ENCODE measurements at regions not wholly inside any gene's neighbourhood (a gene's known extent, or its start where the extent isn't known, plus 50 kb on each side); places are given as distances from the start of the nearest gene placed in this dataset.
A peak's percentile ranks its signal among the peaks of the same experiment; 100 is the strongest.

DNA sequence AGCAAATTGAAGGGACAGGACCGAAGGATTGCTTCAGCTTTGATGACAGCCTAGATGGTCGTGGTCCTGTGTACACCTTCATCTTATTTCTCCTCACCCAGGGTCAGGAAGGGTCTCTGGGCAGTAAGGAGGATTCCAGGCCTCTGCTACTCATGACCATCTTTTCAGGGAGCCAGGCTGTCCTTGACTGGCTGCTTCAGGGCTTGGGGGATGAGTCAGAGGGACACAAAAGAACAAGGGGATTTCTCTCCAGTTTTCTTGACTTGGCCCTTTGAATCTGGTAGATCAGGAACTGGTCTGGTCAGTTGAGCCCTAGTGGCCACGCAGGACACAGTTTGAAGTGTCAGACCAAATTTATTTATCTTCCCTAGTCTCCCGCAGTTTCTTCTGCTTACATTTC lies 402.1 kb upstream of the CHD6 start:
- DNase-seq = no peak

DNA sequence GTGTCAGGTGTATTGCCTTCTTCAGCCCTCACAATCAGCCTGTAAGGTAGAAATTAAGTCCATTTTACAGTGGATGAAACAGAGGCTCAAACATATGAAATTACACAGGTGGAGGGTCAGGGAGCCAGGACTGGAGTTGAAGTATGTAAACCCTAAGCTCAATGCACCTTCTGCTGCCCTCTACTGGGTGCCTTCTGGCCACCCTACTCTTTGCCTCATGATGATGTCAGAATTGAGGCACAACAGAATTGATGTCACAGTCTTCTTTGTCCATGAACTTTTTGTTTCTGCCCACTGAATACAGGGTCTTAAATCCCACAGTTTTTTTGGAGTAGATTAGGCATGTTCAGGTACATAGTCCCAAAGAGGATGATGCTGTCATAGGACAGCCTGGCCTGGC lies 400.8 kb upstream of the CHD6 start:
- DNase-seq = peak; percentile 4

DNA sequence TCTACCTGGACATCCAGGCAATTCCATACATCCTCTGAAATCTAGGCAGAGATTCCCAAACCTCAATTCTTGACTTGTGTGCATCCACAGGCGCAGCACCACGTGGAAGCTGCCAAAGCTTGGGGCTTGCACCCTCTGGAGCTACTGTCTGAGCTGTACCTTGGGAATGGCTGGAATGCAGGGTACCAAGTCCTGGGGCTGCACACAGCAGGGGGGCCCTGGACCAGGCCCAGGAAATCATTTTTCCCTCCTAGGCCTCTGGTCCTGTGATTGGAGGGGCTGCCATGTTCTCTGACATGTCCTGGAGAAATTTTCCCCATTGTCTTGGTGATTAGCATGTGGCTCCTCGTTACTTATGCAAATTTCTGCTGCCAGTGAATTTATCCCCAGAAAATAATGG lies 391.9 kb upstream of the CHD6 start:
- no peak for DNase-seq

DNA sequence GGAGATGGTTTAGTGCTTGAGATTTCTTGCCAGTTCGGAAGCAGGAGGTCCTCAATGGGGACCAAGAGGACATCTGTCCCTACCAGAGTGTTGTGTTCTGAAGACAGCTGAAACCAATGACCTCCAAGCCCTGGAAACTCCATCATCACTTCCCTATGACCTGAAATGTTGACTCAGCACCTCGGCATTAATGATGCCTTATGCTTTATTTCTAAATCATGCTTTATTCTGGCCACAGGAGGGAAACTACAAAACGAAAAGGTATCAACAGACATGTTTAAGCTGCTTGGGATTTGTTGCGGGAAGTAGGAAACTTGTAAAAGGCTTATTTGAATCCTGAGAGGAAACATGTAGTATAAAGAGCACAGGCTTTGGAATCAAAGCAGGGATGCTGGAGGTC lies 389.1 kb upstream of the CHD6 start:
- no peak for DNase-seq

DNA sequence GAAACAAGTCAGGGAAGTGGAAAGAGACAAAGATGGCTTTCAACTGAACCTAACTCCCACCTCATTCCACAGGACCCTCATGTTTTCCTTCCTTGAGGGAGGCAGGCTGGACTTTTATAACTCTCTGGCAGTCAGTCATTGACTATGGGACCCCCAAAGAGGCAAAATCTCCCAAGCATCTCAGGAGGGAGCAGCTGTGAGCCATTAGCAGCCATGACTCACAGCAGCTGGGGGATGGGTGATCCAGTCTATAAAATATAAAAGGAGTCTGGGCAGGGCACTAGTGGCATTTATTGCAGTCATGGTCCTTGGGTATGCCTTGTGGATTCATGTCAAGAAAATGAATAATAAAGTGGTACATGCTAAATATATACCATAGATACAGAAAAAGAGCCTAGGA lies 387.0 kb upstream of the CHD6 start:
- DNase-seq = no peak

DNA sequence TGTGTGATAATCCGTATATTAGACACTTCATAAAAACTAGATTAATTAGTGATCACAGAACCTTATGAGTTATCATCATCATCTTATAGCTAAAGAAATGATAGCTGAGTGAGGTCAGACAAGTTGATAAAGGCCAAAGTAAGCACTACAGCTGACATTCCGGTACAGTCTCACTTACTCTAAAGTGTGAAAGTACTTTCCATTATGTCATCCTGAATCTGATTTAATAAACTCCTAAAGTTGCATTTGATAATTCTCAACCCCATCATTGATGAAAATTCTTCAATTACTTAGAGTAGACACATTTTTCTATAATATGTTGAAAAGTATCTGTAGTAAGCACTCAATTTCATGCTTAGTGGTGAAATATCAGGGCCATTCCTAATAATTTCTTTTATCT lies 385.2 kb upstream of the CHD6 start:
- DNase-seq = no peak

DNA sequence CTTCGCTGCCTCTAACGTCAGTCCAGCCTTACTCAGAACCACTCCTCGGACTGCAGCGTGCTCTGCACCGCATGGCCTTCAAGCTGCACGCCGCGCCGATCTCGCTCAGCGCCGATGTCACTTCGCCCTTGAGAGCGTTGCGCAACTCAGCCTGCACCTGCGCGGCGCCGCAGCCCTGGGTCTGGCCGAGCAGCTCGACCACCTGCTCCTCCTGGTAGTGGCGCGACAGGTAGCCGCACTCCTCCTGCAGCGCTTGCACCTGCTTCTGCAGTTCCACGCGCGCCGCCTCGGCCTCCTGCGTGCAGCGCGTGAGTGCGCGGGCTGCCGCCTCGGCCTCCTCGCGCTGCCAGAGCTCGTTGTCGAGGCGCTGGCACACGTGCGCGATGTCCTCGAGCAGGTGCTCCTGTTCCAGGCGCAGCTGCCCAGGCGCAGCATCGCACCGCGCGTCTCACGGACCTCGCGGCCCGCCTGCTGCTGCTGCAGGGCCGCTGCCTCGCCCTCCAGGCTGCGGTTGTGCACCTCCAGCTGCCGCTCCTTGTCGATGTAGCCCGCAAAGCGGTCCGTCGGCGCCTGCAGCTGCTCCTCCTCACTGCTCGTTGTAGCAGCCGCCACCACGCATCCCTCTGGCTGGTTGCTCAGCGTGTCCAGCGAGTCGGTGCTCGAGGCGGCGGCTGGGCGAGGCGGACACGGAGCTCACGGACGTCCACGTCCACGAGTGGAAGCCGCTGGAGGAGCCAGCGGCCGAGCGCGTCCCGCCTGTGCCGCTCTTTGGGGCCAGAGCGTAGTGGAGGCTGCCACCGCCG lies 380.6 kb upstream of the CHD6 start:
- no peak for DNase-seq

DNA sequence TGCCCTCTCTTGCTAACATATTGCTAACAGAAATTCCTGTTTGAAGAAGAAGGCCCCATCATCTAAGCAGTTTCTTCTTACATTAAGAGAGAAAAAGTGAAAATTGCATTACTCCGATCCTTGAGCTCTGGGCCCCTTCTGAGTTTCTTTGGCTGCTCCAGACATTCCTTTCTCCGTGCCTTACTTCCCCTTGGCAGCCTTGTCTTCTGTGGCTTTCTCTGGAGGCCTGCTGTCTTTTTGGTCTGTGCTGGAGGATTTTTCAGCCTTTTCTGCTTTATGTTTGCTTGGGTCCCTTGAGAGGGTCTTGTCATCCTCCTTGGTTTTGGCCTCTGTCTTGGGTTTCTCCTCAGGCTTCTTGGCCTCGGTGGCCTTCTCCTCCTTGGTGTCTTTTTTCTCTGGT lies 378.8 kb upstream of the CHD6 start:
- DNase-seq = no peak

DNA sequence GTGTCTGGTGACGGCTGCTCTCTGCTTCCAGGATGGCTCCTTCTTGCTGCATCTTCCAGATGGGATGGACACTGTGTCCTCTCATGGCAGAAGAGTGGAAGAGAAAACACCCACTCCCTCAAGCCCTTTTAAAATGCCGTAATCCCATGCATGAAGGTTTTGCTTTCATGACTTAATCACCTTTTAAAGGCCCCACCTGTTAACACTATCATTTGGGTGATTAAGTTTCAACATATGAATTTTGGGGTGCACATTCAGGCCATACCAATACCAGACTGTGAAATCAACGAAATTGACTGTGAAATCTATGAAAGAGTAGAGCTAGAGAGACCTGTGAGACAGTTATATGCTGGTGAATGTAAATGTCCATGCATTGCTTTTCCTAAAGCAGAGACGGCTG lies 374.3 kb upstream of the CHD6 start:
- DNase-seq = no peak

DNA sequence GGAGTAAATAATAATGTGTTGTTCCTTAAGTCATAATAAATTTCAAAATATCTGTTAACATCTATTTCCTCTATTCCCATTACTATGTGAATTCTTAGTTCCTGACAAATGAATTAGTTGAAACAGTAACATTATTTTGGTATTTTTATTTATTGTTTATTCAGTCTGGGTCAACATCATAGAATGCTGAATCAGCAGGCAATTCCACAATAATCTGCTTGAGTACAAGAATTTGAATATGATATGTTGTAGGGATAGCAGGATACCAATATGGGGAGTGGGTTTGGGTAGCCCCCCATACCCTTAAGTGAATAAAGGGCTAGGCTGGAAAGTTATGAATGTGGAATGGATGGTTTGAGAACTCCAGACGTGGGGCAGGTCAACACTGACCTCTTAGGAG lies 373.2 kb upstream of the CHD6 start:
- no peak for DNase-seq

DNA sequence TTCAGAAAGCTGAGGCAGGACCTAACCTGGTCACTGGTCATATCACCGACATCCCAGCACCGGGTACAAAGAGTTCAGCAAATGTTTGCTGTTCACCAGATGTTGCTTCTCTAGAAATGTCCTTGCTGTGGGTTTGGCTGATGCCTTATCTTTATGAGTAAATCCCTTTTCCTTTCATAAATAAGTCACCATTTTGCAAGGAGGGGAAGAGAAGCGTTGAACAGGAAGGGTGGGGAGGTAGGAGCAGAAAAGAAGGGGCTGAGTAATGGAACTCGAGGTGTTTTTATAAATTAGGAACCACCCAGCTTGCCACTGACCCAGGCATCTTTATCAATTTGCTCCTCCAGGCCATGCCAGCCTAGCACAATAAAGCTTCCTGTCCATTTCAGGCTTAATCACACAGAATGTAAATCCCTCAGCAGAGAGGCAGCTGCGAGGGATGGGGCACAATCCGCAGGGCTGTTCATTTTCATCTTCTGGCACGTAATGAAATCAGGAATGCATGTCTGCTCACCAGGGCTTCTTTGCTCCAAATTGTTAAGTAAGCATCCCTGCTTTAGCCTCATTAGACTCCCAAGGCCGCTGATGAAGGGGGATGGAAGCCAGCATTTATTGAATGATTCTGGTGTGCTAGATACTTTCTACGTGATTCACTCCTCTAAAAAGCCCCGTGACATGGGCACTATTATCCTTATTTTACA lies 371.9 kb upstream of the CHD6 start:
- no peak for DNase-seq

DNA sequence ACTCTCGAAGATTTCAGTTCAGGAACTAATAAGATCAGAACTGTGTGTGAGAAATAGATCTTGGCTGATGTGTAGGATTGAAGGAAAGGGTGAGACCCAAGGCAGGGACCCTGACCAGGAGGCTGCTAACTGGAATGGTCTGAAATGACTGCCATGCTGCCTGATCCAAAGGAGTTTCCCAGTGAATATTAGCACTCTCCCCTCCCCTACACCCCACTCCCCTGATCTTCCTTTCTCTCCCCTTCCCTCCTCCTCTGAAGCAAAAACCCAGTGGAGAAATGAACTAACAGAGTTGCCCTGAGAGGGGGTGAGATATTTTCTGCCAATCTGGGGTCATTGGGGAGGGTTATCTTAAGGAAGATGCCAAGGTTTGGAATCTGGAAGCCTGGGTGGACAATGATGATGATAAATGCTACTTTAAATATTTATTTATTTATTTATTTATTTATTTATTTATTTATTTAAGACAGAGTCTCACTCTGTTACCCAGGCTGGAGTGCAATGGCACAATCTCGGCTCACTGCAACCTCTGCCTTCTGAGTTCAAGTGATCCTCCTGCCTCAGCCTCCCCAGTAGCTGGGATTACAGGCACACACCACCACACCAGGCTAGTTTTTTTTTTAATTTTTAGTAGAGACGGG lies 371.0 kb upstream of the CHD6 start:
- no peak for DNase-seq

DNA sequence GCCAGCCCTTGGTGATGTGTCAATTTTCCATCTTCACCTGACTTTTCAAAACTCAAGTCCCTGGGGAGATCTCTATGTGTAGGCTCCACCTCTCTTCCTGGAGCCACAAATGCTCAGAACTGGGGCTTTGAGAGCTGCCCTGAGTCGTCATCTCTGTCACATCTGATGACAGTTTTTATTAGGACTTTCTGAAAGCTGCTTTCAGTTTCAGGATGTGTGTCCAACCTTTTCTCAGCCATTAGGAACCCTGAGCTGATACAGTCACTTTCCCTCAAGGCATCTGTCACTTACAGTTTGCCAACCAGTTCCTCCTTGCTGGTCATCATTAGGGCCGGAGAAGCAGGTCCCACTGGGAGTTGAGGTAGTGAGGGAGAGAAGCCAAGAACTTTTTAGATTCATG lies 365.9 kb upstream of the CHD6 start:
- no peak for DNase-seq

DNA sequence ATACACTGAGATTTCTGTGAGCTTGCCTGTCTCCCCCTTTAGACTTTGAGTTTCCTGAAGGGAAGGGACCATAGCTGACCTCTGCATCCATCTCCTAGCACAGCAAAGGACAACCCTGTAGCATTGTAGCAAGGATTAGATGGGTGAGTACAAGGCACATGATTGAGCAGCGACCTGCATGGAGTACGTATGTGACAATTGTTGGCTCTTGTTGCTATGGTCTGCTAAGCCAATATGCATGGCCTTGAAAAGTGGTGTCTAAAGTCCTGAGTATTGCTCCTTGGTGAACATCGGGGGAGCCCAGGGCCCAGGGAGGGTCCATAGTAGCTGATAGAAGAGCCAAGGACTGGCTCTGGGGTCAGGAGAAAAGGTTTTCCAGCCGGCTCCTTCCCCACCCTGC lies 365.0 kb upstream of the CHD6 start:
- DNase-seq = no peak

DNA sequence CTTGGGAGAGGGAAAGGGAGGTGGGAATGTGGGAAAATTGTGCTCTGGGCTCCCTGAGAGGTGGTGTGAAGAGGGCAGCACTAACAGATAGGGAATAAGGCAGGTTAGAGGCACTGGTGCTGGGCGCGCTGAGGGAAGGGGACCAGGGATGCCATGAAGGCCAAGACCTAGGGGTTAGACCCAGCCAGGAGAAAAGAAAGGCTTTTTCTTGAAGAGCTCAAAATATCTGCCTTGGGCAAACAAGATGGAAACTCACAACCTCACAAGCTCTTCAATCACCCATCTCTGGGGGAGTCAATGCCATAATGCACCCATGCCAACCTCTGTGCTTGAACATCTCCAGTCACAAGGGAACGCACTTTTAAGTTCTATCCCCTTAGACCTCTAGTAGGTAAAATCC lies 363.6 kb upstream of the CHD6 start:
- DNase-seq = no peak

DNA sequence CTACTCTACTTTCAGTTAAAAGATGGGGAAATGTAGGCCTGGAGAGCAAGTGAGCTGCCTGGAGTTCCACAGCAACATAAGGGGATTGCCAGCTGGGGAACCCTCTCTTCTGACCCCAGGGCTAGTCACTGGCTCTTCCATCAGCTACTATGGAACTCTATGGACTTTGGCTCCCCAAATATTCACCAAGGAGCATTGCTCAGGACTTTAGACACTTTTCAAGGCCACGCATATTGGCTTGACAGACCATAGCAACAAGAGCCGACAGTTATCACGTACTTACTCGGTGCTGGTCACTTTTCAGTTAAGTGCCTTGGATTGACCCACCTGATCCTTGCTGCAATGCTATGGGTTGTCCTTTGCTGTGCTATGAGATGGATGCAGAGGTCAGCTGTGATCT lies 360.7 kb upstream of the CHD6 start:
- DNase-seq = no peak

DNA sequence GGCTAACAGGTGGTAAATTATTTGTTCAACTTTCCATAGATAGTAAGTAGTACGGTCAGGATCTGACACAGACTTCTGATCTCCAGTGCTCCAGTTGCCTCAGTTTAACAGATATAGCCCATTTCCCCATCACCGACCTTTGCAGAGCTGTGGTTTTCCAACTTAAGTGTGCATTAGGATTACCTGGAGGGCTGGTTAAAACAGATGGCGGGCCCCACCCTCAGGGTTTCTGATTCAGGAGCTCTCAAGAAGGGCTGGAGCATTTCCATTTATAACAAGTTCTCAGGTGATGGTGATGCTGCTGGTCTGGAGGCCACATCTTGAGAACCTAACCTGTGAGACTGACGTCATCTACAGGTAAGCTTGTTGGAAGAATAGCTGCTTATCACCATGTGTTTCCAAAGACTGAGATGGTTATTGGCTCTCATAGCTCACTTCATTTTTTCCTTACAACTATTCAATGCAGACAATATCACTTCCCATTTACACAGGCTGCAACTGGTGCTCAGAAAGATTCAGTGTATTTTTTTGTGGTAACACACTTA lies 360.1 kb upstream of the CHD6 start:
- no peak for DNase-seq

DNA sequence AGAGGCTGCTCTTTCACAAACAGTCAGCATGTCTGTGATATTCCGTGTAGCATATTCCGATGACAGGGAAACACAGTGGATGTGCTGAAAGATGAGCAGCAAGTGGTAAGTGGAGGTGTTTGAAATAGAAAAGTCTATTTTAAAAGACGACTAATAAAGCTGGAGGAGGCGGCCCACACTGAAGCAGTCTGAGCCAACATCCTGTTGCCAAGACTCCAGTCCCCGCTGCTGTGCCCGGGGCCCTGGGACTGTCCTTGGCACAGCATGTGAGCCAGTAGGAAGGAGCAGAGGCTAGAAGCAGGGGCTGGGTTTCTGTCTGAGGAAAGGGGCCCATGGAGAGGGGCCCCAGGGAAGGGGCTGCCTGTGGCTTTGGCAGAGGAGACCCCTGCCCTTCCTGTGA lies 351.5 kb upstream of the CHD6 start:
- DNase-seq = no peak

DNA sequence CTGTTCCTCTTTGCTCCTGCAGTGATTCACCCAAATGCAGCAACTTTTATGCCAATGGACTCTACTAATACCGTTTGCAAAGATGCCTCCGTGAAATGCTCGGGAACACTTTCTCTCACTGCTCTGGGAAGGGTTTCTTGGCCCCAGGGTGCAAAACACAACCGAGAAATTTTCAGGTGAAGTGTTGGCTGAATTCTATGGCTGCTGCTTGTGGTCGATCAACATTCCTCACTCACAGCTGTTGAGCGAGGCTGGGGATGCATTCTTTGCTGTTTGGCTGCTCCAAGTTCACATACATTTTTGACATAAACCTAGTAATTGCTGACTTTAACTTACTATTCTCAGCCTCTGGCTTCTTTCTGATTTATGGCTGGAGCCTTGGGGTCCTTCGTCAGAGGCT lies 342.0 kb upstream of the CHD6 start:
- DNase-seq = no peak

DNA sequence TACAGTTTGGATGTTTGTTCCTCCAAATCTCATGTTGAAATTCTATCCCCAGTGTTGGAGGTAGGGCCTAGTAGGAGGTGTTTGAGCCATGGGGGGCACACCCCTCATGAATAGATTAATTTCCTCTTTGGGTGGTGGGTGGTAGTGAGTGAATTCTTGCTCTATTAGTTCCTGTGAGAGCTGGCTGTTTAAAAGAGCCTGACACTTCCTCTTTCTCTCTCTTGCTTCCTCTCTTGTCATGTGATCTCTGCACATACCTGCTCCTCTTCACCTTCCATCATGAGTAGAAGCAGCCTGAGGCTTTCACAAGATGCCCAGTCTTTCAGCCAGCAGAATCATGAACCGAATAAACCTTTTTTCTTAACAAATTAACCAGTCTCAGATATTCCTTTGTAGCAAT lies 340.2 kb upstream of the CHD6 start:
- no peak for DNase-seq

DNA sequence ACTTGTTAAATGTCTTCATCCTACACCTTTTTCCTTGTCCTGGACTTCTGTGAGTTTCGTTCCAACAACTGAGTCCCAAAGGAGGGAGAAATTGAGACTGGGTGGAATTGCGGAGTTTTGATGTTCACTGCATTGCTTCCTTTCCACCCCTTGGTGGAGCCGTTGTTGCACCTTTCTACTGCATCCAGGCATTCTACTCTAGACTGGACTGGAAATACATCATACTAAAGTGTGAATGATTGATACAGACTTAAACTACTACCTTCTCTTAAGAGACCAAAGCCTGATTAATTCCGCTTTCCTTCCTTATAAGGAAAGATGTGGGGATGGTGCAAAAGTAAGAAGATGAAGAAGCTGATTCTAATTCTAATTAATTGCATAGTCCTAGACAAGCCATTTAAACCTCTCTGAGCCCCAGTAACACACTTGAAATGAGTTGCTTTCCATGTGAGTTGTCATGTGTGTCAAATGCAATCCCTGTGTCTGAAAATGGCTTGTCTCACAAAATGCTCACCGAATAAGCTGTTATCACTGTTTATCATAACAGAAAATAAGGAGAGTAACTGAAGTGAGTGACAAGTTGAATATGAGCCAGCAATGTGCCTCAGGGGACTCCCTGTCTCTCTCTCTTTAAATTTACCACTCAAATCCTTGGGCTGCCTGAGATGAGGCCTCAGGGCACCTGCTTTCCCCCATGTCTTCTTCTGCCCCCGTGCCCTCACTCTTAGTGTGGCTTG lies 338.3 kb upstream of the CHD6 start:
- DNase-seq = peak; percentile 71

DNA sequence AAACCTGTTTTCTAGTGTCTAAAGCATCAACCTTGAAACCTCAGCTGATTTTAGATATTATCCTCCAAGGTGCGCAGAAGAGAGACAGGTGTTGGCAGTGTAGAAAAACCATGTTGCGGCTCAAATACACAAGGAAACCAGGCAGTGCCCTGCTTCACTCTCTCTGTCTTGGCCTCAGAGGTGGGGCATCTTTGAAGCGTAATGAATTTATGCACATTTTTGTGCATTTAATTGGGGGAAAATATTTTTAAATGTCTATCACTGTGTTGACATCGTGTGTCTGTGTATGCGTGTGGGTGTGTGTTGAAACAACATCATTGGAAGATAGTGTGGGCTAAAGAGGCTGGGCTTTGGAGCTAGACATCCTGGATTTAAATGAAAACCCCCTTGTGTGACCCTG lies 334.0 kb upstream of the CHD6 start:
- DNase-seq = no peak

DNA sequence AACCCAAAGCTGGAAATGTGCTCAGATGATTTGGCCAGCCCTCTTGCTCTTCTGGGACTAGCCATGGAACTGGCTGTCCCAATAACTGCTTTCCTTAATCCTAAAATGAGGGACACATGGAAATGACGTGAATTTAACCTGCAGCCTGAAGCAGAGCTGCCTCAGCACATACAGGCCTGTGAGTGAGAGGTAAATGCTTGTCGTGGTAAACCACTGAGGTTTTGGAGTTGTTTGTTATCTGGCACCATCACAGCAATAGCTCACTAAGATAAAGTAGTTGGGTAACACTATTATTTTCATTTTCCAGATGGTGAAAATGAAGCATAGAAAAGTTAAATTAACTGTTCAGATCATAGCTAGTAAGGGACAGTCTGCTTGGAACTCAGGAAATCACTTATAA lies 333.4 kb upstream of the CHD6 start:
- no peak for DNase-seq

Measured in NCI-H510A treated with DMSO at 0.1 percent for 48 hours (cell line).